GM19035 (cell line): ENCODE measurements at regions not wholly inside any gene's neighbourhood (a gene's known extent, or its start where the extent isn't known, plus 50 kb on each side); places are given as distances from the start of the nearest gene placed in this dataset.
"Not testable (repeated sequence)": the region's sequence is repeated elsewhere in the genome, so short reads cannot be mapped to it uniquely, and the experiment has no call there.

Source experiments
- ATAC-seq: cut with Tn5 transposase; IDR thresholded peaks from one replicate; pipeline ENCODE4 v1.9.1; 2021; ENCODE audit not compliant: unreplicated experiment

DNA sequence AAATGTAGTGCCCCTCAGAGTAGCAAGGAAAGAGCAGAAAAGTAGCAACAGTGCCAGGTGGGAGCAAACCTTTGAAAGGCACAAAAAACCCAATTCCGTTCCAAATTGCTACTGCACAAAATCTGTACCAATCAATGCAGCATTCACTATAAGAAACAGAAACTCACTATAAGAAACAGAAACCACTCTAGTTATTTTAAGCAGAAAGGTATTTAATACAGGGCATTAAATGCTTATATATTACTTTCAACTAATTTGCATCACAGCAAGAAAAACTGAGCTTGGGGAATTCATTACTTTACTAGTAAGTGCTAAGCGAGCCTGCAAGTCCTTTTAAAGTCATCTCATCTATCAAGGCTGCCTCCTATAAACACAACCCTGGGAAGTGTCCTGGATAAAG lies 116.5 kb upstream of the OLIG3 start:
- no peak for ATAC-seq

DNA sequence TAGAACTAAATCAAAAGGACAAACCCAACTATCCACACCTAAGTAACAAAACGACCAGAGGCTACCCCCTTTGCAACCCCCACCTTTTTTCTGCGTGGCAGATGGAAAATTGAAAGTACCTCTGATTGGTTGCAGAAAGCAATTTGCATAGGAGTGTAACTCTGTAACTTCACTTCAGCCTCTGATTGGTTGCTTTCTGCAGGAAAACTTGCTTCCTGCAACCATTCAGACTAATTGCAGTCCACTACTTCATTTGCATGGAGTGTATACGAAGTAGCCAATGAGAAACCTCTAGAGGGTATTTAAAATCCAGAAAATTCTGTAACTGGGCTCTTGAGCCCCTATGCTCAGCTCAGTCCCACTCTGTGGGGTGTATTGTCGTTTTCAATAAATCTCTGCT lies 129.1 kb upstream of the OLIG3 start:
- no peak for ATAC-seq

DNA sequence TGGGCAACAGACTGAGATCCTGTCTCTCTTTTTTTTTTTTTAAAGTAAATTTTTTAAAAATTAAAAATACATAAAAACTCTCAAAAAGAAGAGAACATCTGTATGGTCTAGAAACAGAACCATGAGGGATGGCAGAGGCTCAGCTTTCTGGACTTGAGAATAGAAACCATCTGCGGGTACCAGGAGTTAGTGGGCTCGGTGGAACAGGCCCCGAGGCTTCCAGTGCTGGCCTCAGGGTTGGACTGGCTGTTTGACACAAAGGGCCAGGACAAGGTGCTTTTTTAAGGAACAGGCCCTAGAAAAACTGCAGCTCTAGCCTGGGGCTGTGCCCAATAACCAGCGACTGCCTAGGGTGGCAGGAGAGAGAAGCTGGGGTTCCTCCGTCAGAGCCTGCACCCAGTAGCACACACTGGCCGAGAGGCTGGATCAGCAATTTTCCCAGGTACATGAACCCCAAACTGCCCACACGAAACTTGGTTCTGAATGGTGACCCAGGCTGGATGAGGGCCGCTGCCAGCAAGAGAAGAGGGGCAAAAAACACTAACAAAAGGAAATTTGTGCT lies 131.0 kb upstream of the OLIG3 start:
- no peak for ATAC-seq

DNA sequence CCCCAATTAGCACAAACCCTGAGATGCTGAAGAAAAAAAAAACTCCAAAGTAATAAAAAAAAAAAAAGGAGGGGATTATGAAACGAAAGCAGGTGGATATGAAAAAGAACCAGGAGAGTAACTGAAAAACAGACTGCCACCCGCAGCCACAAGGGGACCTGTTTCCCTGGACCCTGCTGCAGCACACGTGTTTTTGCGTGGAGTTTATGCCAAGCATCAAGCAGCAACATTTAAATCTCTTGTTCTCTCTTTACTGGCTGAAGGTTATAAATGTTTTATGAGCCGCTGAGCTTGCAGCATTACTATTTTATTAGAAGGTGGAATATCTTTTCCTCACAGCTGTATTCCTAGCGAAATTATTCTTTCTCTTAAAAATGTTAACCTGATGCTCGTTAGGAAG lies 131.6 kb upstream of the OLIG3 start:
- no peak for ATAC-seq

DNA sequence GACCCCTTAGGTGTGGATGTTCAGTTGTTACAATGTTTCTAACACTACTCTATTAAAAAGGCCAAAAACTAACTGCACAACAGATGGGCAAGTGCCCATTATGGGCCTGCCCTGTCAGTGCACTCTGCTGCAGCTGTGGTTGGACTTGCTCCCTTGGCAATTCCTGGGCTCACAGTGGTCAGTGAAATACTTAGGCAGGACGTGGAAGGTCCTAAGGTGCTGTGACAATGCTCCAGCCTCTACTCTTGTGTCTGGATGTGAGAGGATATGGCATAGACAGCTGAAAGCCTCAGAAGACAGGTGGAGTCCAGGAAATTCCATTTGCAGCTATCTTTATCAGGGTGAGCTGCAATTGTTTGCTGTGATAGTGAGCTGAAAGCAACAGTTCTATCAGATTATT lies 136.5 kb upstream of the OLIG3 start:
- ATAC-seq: no peak

DNA sequence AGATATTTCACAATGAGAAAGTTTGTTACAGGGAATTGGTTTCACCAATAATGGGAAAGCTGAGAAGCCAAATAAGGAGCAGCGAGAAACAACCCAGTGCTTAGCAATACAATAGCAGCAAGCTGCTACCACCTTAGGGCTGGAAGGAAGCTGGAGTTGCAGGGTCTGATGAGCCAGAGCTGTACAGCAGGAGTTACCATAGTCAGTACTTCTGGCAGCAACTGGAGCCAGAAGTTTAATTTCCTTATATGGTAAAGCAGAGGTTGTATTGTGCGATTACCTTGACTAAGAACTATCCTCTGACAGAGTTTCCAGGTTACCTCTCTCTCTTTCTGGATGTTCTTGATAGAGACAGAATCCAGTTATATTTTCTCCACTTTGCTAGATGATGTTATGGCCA lies 137.1 kb upstream of the OLIG3 start:
- peak; percentile 54 for ATAC-seq

DNA sequence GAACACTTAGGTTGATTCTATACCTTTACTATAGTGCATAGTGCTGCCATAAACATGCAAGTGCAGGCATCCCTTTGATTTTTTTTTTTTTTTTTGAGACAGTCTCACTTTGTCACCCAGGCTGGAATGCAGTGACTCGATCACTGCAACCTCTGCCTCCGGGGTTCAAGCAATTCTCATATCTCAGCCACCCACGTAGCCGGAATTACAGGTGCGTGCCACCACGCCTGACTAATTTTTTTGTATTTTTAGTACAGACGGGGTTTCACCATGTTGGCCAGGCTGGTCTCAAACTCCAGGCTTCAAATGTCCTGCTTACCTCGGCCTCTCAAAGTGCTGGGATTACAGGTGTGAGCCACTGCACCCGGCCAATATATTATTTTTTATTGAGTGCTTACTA lies 140.0 kb upstream of the OLIG3 start:
- ATAC-seq: not testable (repeated sequence)

DNA sequence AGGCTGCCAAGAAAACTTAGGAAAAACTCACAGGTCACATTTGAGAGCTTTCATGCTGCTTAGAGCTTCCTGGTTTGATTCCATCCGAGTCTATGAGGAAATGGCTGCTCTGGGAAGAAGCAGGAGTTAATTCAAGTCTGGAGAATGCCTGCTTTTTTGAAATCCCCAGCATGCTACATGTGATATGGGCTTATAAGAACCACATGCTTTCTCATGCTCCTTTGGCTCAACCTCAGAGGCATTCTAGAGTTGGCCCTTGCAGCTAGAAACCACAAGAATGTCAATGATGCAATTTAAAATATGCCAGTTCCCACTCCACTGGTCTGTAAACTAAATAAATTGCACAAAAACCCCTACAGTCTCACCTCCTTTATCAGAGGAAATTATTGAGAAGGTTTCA lies 142.9 kb upstream of the OLIG3 start:
- ATAC-seq: no peak

DNA sequence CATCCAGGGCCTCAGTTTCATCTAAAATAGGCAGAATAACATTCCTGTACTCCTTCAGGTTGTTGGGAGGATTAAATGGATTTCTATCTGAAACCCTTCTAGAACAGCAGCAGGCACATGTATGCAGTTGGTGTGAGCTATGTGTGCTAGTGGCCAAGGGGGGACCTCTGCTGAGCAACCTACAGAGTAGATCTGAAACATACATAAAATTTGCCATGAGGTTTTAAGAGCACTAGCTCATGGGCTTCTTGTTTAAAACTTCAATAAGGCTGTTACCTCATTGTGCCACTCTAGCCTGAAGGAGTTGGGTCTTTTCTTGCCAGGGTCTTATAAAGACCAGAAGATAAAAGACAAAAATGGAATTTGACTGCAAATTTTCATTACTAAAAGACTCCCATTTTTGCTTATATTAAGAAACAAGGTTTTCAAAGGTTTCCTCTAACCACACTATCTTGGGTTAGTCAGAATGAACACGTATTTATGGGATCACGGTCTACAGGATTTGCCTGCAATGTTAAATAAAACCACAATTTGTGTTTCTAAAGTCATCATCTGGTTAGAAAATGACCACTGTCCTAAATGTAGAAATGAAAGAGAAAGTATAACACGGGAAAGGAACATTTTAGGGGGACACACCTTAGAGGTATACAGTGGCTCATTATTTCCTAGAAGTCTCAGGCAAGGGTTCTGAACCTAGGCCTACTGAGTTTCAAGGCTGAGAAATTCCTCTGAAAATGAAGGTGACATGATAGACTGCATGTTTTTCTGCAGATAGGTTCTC lies 144.9 kb upstream of the OLIG3 start:
- ATAC-seq: peak; percentile 48

DNA sequence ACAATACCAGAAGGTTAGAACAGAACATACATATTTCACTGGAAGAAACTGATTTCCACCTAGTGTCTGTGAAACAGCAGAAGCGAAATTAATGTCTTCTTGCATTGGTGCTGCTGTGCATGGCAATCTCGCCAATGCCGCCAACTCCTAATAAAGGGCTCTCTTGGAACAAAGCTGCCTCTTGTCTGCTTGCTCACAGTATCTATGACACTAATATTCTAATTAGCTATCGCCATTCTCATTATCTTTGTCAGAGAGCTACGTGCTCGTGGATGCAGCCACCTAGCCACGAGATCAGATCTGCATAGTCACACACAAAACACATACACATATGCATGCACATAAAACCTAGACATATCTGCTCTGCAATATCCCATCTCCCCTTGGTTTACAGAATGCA lies 145.9 kb upstream of the OLIG3 start:
- ATAC-seq: no peak

DNA sequence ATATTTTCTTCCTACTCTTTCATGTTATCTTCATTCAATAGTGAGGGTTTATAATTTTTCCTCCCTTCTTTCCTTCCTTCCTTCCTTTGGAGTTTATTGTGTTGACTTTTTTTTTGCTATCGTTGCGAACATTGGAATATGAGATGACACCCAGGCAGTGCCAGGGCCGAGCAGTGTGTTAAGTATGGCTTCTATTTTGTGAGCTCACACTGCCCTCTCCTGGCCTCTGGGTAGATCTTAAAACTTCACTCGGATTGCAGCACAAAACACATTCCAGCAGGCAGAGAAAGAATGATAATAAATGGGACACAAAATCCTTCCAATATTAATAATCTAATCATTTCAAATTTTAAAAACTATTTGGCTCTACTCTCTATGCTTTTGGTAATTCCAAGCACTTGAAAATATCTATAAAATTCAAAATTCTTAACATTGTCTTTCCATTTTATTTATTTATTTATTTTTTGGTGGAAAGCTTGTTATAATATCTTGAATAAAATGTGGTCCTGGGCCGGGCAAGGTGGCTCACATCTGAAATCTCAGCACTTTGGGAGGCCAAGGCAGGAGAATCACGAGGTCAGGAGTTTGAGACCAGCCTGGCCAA lies 147.4 kb upstream of the OLIG3 start:
- no peak for ATAC-seq

DNA sequence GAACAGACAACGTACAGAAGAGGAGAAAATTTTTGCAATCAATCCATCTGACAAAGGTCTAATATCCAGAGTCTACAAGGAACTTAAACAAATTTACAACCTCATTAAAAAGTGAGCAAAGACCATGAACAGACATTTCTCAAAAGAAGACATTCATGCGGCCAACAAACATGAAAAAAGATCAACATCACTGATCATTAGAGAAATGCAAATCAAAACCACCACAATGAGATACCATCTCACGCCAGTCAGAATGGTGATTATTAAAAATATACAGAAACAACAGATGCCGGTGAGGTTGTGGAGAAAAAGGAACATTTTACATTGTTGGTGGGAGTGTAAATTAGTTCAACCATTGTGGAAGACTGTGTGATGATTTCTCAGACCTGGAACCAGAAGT lies 149.0 kb upstream of the OLIG3 start:
- ATAC-seq: not testable (repeated sequence)

DNA sequence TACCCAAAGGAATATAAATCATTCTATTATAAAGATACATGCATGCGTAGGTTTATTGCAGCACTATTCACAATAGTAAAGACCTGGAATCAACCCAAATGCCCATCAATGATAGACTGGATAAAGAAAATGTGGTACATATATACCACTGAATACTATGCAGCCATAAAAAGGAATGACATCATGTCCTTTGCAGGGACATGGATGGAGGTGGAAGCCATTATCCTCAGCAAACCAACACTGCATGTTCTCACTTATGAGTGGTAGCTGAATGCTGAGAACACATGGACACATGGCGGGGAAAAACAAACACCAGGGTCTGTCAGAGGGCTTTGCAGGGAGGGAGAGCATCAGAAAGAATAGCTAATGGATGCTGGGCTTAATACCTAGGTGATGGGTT lies 149.4 kb upstream of the OLIG3 start:
- ATAC-seq: not testable (repeated sequence)

DNA sequence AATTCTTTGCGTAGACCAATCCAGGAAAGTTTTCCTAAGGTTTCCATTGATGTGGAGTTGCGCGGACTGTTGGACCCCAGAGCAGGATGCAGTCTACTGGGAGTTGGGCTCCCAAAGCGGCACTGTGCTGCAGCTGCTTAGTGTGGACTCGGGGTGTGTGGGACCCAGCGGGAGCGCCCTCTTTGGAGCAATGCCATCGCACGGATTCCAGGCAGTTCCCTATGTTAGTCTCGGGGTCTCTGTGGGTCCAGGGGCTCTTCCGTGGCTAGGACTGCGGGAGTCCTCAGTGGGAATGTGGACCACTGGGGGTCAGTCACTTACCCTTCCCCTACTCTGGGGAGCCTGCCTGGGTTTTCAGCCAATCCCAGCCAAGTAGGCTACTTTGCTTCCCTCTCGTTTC lies 151.7 kb upstream of the OLIG3 start:
- ATAC-seq: no peak

DNA sequence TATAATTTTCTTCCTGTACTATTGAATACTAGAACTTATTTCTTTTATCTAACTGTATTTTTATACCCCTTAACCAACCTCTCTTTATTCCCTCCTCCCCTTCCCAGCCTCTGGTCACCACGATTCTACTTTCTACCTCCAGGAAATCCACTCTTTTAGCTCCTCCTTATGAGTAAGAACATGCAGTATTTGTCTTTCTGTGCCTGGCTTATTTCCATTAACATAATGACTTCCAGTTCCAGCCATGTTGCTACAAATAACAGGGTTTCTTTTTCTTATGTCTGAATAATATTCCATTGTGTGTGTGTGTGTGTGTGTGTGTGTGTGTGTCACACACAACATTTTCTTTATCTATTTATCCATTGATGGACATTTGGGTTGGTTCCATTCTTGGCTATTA lies 152.3 kb upstream of the OLIG3 start:
- no peak for ATAC-seq

DNA sequence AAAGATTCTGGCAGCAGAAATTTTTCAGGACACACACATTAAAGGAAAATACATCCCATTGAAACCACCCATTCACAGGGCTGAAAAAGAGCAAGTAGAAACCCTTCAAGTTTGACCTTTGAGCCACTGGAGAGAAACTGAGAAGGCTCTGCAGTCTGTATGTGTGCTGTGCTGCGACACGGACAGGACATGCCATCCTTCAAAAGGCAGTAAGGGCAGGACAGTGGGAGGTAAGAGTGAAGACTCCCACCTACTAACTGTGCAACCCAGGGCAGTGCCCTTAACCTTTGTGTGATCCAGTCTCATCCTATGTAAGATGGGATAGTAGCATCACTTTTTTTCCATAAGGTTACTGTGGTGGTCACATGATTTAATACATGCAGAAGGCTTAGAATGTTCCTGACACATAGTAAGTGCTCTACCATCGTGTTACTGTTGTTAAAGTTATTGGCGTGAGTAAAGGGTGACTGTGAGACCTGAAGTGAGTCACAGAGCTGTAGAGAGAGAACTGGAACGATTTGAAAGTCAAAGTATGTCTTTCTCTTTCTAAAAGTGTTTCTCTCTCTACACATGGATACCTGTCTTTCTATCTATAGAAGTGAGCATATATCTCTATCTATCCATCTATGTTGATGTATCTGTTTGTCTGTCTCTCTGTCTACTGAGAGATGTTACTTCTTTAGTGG lies 153.7 kb upstream of the OLIG3 start:
- peak; percentile 58 for ATAC-seq

DNA sequence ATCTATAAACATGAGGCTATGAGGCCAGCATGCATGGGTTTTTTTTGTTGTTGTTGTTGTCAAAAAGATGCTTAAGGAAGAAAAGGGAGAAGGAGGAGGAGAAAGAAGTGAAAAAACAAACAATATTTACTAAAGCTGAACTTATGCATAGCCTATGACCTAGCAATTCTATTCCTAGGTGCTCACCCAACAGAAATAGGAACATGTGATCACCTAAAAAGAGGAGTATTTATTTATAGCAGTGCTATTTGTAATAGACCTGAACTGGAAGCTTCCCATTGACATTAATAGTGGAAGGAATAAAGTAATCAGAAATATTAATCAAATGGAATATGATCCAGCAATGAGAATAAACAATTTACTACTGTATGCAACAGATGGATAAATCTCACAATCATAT lies 156.5 kb upstream of the OLIG3 start:
- ATAC-seq: no peak

DNA sequence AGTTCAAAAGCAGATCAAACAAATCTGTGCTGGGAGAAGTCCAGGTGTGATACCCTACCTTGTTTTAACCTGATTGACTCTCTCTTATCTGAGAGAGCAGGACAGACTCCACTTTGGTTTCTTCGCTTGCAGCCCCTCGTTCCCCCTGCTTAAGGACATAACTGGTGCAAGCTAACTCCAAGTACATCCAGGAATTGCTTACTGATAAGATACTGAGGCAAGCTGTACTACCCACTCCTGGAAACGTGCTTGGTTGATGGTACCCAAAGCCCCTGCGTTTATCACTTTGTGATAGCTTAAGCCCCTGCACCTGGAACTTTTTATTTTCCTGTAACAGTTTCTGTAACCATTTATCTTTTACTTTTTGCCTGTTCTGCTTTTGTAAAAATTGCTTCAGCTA lies 157.0 kb upstream of the OLIG3 start:
- no peak for ATAC-seq

DNA sequence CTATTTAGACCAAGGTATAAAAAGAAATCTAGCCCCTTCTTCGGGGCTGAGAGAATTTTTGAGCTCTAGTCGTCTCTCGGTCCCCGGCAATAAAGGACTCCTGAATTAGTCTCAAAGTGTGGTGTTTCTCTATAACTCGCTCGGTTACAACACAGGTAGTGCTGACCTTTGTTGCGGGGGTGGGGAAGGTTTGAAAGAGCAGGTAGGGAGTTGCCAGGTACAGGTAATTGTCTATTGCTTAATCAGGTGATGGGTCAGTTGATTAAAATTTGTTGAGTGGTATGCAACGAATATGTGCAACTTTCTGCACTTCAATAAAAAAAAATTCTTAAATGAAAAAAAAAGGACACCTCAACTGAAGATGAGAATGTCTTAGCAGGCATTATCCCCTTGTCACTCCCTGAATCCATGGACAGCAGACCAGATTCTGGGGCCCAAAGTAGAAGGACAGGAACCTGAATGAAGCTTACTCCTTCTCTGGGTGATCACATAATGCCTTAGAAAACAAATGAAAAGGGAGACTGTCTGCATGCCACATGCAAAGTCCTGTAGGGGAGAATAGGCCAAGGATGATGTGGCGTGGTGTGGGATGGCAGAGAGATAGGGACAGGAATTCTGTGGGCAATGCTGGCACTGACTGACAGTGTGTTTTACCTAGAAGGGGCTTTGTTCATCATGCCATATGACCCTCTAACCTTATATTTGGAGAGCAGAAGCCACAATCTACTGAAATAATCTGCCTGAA lies 157.6 kb upstream of the OLIG3 start:
- no peak for ATAC-seq

DNA sequence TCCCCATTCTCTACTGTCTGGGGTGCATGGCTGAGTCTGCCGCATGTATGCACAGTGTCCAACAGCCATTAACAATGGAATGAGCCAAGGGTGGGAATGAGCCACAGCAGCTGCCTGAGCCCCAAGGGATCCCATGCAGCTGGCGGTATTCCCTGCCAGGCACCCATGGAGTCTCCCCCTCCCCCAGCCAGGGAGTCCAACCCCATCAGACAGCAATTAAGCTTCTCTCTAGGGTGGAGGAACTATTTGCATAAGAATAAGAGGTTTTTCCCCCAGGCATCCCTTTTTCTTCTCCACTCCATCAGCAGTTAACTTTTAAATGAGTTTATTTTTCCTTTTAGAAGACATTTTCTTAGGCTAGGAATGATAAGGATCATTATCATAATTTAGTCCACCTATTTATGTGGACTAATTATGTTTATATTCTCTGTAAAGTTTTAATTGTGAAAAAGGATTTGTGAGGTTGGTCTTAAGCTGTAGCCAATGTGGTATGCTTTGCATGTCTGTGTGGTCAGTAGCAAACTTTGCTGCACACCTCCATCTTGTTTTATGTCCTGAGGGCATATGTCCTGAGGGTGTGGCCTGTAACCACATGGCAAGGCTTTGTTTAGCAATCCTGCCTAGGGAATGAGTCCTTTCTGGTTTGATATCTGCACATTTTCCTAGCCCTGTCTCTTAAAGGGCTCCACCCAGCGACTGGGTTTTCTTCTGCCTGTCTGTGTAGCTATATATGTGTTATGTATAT lies 158.9 kb upstream of the OLIG3 start:
- no peak for ATAC-seq

DNA sequence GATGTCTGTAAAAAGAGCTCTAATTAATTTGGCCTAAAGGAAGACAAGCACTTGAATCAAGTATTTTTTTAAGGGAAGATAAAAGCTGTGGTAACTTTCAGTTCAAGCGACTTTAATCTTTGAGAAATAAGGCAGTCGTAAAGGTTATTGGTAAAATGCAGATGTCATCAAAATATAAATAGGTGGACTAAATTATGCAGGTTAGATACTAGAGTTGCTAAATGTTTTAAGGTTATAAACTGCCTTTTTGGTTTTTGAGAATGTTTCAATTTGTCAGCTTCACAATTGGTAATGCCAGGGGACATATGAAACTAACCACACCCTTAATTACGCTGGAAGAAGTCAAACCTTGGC lies 159.5 kb upstream of the OLIG3 start:
- no peak for ATAC-seq
